ENCODE measurements at regions not wholly inside any gene's neighbourhood (a gene's known extent, or its start where the extent isn't known, plus 50 kb on each side); places are given as distances from the start of the nearest gene placed in this dataset.

DNA sequence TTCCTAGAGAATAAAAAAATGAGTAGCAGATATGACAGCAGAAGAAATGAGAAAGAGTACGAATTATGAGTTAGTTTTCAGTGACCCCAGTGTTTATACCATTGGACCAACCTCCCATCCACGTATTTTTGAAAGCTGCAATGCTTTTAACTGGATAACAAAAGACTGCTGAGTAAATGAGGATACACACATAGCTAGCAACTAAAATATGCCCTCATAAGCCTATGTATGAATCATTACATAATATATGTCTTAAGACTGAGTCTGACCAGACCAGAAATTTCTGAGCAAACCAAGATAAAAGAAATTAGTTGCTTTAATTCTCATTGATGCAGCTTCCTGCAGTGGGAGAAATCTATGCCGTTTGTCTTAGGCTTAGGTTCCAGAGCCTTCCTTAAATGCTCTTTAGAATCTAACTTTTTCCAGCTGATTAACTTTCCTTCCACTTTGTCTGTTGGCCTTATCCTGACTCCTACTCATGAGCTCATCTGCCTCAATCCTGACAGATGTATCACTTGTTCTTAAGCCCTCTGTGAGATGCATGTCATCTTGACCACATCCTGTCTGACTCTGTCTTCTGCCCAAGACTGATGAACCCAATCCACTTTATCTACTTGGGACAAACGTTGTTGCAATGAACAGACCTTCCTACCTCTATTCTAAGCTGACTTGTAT lies 301.4 kb upstream of the AADAT start:
- Histone ChIP-seq H3K27ac (ENCODE audit: extremely low read depth, low read depth, low read length) (no peak overlapping the region), H3K79me2 (ENCODE audit: control insufficient read depth, insufficient read depth, low read length) (no peaks in the 10 kb centered on the region), H3K9ac (ENCODE audit: insufficient read depth in 1 of 2, low read depth in 2 of 2, low read length in 2 of 2) (no peak overlapping the region), H4K20me1 (replicated peaks; ENCODE audit: control insufficient read depth, insufficient read depth, low read length) (no peaks in the 10 kb centered on the region), H3K27me3 (ENCODE audit: control insufficient read depth in 2 of 2, insufficient read depth in 2 of 2, low read length in 2 of 2) (no peaks in the 10 kb centered on the region), H3K9me3 (replicated peaks; ENCODE audit: control insufficient read depth, insufficient read depth, low read depth, low read length) (no peaks in the 10 kb centered on the region), H3K4me3 (no peak overlapping the region), H3K4me1 (replicated peaks in 1 of 2; ENCODE audit: control insufficient read depth in 2 of 2, insufficient read depth in 2 of 2, low read length in 2 of 2) (no peaks in the 10 kb centered on the region), H3K36me3 (ENCODE audit: control insufficient read depth, insufficient read depth, low read length) (no peaks in the 10 kb centered on the region), H2AFZ (ENCODE audit: low read depth, low read length) (no peak overlapping the region), H3K4me2 (ENCODE audit: insufficient read depth, low read length) (no peak overlapping the region), H3K9me1 (ENCODE audit: control insufficient read depth, insufficient read depth, low read length) (no peaks in the 10 kb centered on the region)
- FAIRE-seq = no peak
- DNase-seq (ENCODE audit: extremely low read depth in 1 of 4, low spot score in 3 of 4) = no peak
- ChIA-PET POLR2A (no interaction called here), CTCF (ENCODE audit: low intra/inter-chr PET ratio) (no interaction called here)
- in situ Hi-C loops (cut with MboI) = no loop called here
- intact Hi-C loops (cut with micrococcal nuclease) = no loop called here
- no TSS peak for BruUV-seq (replicated peaks)
- no peak for ATAC-seq
- WGBS (ENCODE audit: insufficient coverage, low coverage, missing lambda C conversion rate) = 0% methylated on average over 4 of the region's 4 CpGs
- TF ChIP-seq CREM (IDR thresholded peaks at IDR 0.05; ENCODE audit: low read depth) (no peak), PHF8 (IDR thresholded peaks at IDR 0.05; ENCODE audit: borderline replicate concordance, low read length) (no peak), CHD4 (IDR thresholded peaks at IDR 0.05; ENCODE audit: insufficient read depth, insufficient replicate concordance, low read depth, low read length, poor library complexity, severe bottlenecking) (no peak), ZNF311 (CRISPR knock-in tag; IDR thresholded peaks at IDR 0.05) (no peak), NBN (IDR thresholded peaks at IDR 0.05; ENCODE audit: low read depth) (no peak), LEF1 (IDR thresholded peaks at IDR 0.05) (no peak), TCFL5 (CRISPR knock-in tag; conservative IDR thresholded peaks at IDR 0.05) (no peak), ZNF780A (CRISPR knock-in tag; IDR thresholded peaks at IDR 0.05) (no peak), SMAD2 (IDR thresholded peaks at IDR 0.05; ENCODE audit: low read depth, low read length) (no peak)
- TF ChIP-seq, protein P1, sequence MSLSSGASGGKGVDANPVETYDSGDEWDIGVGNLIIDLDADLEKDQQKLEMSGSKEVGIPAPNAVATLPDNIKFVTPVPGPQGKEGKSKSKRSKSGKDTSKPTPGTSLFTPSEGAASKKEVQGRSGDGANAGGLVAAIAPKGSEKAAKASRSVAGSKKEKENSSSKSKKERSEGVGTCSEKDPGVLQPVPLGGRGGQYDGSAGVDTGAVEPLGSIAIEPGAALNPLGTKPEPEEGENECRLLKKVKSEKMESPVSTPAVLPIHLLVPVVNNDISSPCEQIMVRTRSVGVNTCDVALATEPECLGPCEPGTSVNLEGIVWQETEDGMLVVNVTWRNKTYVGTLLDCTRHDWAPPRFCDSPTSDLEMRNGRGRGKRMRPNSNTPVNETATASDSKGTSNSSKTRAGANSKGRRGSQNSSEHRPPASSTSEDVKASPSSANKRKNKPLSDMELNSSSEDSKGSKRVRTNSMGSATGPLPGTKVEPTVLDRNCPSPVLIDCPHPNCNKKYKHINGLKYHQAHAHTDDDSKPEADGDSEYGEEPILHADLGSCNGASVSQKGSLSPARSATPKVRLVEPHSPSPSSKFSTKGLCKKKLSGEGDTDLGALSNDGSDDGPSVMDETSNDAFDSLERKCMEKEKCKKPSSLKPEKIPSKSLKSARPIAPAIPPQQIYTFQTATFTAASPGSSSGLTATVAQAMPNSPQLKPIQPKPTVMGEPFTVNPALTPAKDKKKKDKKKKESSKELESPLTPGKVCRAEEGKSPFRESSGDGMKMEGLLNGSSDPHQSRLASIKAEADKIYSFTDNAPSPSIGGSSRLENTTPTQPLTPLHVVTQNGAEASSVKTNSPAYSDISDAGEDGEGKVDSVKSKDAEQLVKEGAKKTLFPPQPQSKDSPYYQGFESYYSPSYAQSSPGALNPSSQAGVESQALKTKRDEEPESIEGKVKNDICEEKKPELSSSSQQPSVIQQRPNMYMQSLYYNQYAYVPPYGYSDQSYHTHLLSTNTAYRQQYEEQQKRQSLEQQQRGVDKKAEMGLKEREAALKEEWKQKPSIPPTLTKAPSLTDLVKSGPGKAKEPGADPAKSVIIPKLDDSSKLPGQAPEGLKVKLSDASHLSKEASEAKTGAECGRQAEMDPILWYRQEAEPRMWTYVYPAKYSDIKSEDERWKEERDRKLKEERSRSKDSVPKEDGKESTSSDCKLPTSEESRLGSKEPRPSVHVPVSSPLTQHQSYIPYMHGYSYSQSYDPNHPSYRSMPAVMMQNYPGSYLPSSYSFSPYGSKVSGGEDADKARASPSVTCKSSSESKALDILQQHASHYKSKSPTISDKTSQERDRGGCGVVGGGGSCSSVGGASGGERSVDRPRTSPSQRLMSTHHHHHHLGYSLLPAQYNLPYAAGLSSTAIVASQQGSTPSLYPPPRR (CRISPR knock-in tag; IDR thresholded peaks at IDR 0.05; ENCODE audit: borderline replicate concordance) = no peak
- TF ChIP-seq, protein P2, sequence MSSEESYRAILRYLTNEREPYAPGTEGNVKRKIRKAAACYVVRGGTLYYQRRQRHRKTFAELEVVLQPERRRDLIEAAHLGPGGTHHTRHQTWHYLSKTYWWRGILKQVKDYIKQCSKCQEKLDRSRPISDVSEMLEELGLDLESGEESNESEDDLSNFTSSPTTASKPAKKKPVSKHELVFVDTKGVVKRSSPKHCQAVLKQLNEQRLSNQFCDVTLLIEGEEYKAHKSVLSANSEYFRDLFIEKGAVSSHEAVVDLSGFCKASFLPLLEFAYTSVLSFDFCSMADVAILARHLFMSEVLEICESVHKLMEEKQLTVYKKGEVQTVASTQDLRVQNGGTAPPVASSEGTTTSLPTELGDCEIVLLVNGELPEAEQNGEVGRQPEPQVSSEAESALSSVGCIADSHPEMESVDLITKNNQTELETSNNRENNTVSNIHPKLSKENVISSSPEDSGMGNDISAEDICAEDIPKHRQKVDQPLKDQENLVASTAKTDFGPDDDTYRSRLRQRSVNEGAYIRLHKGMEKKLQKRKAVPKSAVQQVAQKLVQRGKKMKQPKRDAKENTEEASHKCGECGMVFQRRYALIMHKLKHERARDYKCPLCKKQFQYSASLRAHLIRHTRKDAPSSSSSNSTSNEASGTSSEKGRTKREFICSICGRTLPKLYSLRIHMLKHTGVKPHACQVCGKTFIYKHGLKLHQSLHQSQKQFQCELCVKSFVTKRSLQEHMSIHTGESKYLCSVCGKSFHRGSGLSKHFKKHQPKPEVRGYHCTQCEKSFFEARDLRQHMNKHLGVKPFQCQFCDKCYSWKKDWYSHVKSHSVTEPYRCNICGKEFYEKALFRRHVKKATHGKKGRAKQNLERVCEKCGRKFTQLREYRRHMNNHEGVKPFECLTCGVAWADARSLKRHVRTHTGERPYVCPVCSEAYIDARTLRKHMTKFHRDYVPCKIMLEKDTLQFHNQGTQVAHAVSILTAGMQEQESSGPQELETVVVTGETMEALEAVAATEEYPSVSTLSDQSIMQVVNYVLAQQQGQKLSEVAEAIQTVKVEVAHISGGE (CRISPR knock-in tag; IDR thresholded peaks at IDR 0.05) = no peak
- TF ChIP-seq, protein P3, sequence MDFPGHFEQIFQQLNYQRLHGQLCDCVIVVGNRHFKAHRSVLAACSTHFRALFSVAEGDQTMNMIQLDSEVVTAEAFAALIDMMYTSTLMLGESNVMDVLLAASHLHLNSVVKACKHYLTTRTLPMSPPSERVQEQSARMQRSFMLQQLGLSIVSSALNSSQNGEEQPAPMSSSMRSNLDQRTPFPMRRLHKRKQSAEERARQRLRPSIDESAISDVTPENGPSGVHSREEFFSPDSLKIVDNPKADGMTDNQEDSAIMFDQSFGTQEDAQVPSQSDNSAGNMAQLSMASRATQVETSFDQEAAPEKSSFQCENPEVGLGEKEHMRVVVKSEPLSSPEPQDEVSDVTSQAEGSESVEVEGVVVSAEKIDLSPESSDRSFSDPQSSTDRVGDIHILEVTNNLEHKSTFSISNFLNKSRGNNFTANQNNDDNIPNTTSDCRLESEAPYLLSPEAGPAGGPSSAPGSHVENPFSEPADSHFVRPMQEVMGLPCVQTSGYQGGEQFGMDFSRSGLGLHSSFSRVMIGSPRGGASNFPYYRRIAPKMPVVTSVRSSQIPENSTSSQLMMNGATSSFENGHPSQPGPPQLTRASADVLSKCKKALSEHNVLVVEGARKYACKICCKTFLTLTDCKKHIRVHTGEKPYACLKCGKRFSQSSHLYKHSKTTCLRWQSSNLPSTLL (IDR thresholded peaks at IDR 0.05) = no peak

Data from K562 (cell line).